GM21447 (cell line): ENCODE measurements at regions not wholly inside any gene's neighbourhood (a gene's known extent, or its start where the extent isn't known, plus 50 kb on each side); places are given as distances from the start of the nearest gene placed in this dataset.
A peak's percentile ranks its signal among the peaks of the same experiment; 100 is the strongest.

Source experiments
- ATAC-seq: cut with Tn5 transposase; IDR thresholded peaks from one replicate; pipeline ENCODE4 v1.9.1; 2021; ENCODE audit not compliant: unreplicated experiment

DNA sequence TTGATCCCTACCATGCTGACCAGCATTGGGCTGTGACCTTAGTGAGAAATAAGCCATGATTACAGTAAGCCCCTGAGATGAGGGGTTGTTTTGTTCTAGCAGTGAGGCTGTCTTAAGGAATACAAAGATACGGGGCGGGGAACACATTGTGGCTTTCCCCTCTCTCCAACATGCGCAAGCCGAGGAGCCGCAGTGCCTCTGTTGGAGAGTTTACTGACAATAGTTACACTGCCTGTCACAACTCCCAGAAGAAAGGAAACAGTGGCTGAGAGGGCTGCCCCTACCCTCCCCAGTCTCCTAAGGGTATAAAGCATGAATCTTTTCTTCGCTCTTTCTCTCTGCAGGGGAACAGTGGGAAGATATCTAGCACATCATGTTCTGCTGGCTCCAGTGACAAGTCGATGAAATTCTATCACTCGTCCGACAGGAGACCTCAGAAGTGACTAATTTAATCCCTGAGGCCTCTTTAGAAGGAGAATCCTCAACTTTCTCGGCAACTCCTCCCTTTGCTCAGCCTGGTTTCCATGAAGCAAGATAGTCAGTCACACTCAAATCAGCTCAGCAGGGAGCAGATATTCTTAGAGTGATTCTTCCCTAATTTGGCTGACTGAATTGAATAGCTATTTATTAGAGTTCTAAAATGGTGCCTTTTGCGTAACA, 409.0 kb upstream of the PROK2 start:
- ATAC-seq: no peak

GRCh38 chr3:72192572-72192971, 407.6 kb upstream of the PROK2 start:
- no peak for ATAC-seq

- ATAC-seq: no peak
Observed at GRCh38 chr3:72191209-72191960, 406.4 kb upstream of the PROK2 start.

DNA sequence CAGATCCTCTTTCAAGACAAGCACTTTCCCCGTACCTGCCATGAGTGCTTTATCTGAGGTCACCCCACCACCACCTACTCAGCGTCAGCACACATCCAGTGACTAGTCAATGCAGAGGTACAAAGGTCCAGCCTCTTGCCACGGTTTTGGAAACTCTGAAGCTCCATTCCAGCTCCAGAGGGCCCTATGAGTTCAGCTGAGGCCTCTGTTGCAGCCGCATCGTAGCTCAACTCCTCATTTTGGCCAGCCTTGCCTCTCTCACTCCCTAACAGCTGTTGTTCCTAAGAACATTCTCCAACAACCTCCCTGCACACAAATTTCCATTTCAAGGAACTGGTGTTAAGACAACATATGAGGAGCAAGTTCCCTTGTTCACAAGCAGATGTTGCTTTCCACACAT, 405.1 kb upstream of the PROK2 start:
- no peak for ATAC-seq

GRCh38 chr3:72189339-72189738, 404.4 kb upstream of the PROK2 start:
- ATAC-seq: no peak

DNA sequence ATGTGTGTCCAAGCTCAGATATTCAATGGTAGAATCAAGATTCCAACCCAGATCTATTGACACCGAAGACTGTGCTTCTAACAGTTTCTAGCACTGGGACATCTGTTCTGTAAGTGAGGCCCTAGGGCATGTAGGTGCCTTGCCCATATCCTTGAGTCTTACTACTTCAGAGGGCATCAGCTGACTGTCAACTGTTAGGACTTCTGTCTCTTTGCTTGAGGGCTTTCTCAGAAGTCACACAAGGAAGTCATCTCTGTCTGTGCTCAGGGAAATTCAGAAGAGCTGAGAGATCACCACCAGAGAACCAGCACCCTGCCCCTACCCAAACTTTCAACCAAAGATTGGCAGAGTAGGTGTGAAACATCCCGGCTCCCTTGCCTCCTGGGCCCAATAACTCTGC, 403.6 kb upstream of the PROK2 start:
- ATAC-seq: no peak

DNA sequence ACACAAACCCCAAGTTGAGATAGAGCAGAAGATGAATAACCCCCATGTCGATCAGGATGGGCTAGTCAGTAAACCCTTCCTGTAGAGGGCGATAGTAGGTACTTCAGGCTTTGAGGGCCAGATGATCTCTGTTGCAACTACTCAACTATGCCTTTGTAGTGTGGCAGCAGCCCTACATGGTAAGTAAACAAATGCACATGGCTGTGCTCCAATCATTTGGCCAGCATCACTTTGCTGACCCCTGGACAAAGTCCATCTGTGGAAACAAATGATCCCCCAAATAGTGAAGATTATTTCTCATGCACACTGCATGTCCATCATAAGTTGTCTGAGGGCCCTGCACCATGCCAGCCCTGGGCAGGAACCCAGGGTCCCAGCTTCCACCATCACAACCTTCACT, 402.2 kb upstream of the PROK2 start:
- no peak for ATAC-seq

- no peak for ATAC-seq
Observed at GRCh38 chr3:72186400-72186855, 401.5 kb upstream of the PROK2 start.

DNA sequence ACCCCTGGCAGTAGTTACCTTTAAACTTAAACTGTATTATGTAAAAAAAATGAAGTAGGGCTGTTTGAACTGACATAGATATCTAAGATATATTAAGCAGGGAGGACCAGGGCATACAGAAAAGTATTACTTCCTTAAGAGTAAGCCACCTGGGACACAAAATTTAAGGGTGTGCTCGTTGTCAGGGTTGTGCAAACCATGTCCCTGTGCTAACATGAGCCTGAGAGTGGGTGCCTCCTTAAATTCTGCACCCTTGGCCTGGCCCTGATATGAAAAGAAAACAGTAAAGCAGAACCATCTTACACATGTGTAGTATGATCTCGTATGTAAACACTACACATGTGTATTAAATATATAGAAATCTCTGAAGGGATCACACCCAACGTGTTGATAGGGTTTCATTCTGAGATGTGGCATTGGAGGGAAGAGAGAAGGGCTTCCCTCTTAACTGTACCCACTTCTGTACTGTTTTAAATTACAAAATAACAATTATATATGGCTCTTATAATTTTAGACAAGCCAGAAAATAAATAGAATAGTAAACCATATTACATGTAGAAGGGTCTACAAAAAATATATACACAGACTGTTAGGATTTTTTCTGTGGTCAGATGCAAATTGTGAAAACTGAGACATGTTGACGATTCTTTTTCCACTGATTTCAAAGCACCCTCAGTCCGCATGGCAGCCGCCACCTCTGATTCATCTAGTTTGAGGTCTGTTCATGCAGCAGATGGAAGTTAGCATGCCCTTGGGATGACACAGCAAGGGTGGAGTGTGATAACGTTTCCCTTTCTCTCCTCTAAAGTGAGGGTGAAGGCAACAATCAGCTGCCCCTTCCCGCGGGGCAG, 400.8 kb upstream of the PROK2 start:
- ATAC-seq: peak; percentile 46

GRCh38 chr3:72183489-72183888, 398.5 kb upstream of the PROK2 start:
- no peak for ATAC-seq

DNA sequence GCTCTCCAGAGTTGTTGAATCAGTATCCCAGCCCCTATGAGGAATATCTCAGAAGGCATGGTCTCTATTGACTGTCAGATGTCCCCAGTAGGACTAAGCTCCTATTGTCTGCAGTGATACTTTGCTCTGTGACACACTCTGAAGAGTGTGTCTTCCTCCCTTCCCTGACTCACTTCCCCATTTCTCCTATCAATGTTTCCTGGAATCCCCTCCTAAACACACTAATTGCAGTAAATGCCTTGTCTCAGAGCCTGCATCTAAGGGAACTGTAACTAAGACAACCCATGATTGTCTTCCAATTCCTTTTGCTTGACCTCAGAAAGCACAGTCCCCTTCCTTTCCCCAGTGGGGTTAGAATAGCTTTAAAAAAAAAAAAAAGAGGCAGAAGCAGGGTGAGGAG, 397.3 kb upstream of the PROK2 start:
- ATAC-seq: no peak

GRCh38 chr3:72181251-72181650, 396.3 kb upstream of the PROK2 start:
- ATAC-seq: no peak

DNA sequence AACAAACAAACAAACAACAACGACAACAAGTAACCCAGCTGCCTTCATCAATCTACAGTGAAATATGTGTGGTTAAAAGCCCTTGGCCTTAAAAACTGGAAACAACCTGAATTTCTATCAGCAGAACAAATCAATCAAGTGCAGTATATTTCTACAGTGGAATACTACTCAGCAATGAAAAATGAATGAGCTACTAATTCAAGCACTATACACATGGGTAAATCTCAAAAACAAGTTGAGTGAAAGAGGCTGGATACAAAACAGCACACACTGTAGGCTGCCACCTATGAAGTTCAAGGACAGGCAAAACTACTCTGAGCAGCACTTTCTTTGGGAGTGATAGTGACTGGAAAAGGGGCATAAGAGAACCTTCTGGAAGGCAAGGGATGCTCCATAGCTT, 395.5 kb upstream of the PROK2 start:
- ATAC-seq: no peak

DNA sequence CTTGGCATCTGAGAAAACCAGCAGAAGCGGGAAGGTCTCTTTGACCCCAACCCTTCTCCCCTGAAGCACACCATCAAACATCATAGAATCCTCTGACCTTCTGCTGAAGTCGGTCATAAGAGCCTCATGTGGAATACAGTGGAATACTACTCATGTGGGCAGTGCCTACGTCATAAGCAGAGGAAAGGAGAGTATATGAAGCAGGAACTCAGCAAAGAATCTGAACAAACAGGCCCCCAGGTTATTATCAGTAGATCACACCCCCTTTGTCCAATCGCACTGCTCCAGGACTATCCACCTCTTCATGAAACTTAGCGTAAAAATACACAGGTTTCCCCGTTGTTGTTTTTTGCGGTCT, 394.1 kb upstream of the PROK2 start:
- no peak for ATAC-seq

GRCh38 chr3:72178463-72179106, 393.6 kb upstream of the PROK2 start:
- ATAC-seq: no peak

DNA sequence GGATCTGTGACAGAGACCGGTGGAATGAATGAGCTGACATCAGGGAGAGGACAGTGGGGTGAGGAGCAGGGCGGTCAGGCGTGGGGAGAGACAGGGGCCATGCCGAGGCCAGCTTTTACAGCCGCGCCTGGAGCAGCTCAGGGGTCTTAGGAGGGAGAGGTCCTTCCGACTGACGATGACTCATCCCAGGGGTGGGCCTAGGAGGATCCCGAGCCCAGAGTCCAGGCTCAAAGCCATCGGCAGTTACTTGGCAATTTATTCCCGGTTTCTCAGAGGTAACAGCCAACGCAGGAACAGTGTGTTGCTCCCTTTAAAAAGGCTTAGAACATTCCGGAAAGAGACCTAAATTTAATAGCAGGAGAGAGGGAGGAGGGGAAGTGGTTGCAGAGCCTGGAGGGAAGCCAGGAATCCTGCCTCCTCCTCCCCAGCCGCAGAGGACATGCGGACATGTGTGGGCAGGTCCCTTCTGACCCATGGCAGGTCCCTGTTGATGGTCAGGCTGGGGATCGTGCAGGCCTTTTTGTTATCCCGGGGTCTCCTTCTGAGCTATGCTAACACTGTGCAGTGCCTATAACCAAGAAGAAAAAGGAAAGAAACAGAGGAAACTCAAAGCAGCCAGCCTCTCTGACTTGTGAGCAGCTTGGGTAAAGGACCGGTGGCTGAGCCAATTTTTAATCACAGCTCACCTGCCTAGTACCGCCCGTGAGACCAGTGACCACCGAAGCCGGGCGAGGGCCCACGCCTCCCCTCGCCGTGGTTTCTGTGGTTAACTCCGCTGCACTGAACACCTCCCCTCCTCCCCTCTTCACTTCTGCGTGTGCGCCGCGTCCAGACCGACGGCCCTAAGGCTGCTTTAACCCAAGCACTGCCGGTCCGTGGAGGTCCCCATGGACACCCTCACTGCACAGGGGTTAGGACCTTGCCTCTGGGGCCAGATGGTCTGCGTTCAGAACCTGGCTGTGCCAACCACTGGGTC, 392.4 kb upstream of the PROK2 start:
- peak; percentile 29 for ATAC-seq

DNA sequence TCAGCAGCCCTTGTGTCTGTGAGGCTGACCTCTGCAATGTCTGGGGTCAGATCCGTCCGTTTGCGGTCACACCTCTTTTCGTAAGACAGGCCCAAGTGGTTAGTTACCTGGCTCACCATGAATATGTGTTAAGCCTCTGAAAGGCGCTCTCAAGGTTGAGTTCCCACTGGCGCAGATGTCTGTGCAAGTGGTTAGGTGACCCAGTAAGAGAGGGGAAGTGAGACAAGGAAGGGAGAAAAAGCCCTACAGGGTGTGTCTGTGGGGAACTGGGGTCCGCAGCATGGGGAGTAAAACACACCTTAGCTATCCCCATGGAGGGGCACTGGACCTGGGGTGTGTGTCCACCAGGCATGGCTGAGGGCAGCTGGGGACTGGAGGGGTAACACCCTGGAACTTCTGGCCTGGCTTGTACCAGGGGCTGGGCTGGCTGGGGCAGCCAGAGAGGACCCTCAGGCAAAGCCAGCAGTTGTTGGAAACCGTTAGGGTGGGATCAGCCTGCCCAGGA, 391.6 kb upstream of the PROK2 start:
- peak; percentile 94 for ATAC-seq

- no peak for ATAC-seq
Observed at GRCh38 chr3:72175296-72175858, 390.4 kb upstream of the PROK2 start.

- ATAC-seq: no peak
Observed at GRCh38 chr3:72174890-72175289, 389.9 kb upstream of the PROK2 start.

- ATAC-seq: no peak
Observed at GRCh38 chr3:72174040-72174439, 389.1 kb upstream of the PROK2 start.
